ENCODE measurements at regions not wholly inside any gene's neighbourhood (a gene's known extent, or its start where the extent isn't known, plus 50 kb on each side); places are given as distances from the start of the nearest gene placed in this dataset.

- CTCF ChIA-PET: no interaction called here
- no peak for ATAC-seq
- Mint-ChIP-seq H3K27me3 (no peaks in the 10 kb centered on the region), H3K9me3 (ENCODE audit: low read depth) (peaks cover 4% of the 10 kb centered on the region), H3K36me3 (ENCODE audit: low read depth) (peaks cover 4% of the 10 kb centered on the region), H3K4me1 (no peaks in the 10 kb centered on the region), H3K27ac (no peak overlapping the region), H3K4me3 (no peak overlapping the region)
- POLR2A ChIA-PET: no interaction called here
- intact Hi-C loops (cut with DNase I, micrococcal nuclease): no loop called here
- no peak for DNase-seq
These were observed 147.6 kb upstream of the MSX1 start for GRCh38 chr4:4711902-4712301.

- peaks cover 4% of the 10 kb centered on the region for H3K9me3 Mint-ChIP-seq (ENCODE audit: low read depth)
- DNase-seq: no peak
These were observed 149.7 kb upstream of the MSX1 start for GRCh38 chr4:4709736-4710135.

GRCh38 chr4:4704267-4704666 lies 155.2 kb upstream of the MSX1 start:
- Mint-ChIP-seq H3K36me3 (ENCODE audit: low read depth) (peaks cover 4% of the 10 kb centered on the region), H3K27me3 (no peaks in the 10 kb centered on the region), H3K27ac (no peak overlapping the region), H3K9me3 (ENCODE audit: low read depth) (peaks cover 4% of the 10 kb centered on the region), H3K4me3 (no peak overlapping the region), H3K4me1 (no peaks in the 10 kb centered on the region)
- ATAC-seq: no peak
- DNase-seq: no peak
- ChIA-PET CTCF (no interaction called here), POLR2A (no interaction called here)
- intact Hi-C loops (cut with DNase I, micrococcal nuclease): no loop called here

More at GRCh38 chr4:4709736-4710135, 149.7 kb upstream of the MSX1 start:
- Mint-ChIP-seq H3K27me3 (no peaks in the 10 kb centered on the region), H3K4me1 (no peaks in the 10 kb centered on the region), H3K27ac (no peak overlapping the region), H3K4me3 (no peak overlapping the region), H3K36me3 (ENCODE audit: low read depth) (peaks cover 4% of the 10 kb centered on the region)
- ATAC-seq: no peak
- intact Hi-C loops (cut with DNase I, micrococcal nuclease): no loop called here
- CTCF ChIA-PET: no interaction called here
- POLR2A ChIA-PET: no interaction called here

- no peak overlapping the region for H3K4me3 Mint-ChIP-seq
- no peaks in the 10 kb centered on the region for H3K4me1 Mint-ChIP-seq
These were observed 155.7 kb upstream of the STX18 start for GRCh38 chr4:4697584-4697983.

GRCh38 chr4:4696530-4696929 lies 154.7 kb upstream of the STX18 start:
- CTCF ChIA-PET: no interaction called here
- DNase-seq (no peak), ATAC-seq (no peak)
- Mint-ChIP-seq H3K9me3 (ENCODE audit: low read depth) (no peaks in the 10 kb centered on the region), H3K27me3 (no peaks in the 10 kb centered on the region), H3K27ac (no peak overlapping the region), H3K4me3 (no peak overlapping the region), H3K4me1 (no peaks in the 10 kb centered on the region), H3K36me3 (ENCODE audit: low read depth) (no peaks in the 10 kb centered on the region)
- POLR2A ChIA-PET: no interaction called here
- intact Hi-C loops (cut with DNase I, micrococcal nuclease): no loop called here

More at GRCh38 chr4:4697584-4697983, 155.7 kb upstream of the STX18 start:
- ChIA-PET POLR2A (no interaction called here), CTCF (no interaction called here)
- H3K9me3 Mint-ChIP-seq (ENCODE audit: low read depth): no peaks in the 10 kb centered on the region
- no peak for DNase-seq
- no peak overlapping the region for H3K27ac Mint-ChIP-seq
- H3K36me3 Mint-ChIP-seq (ENCODE audit: low read depth): no peaks in the 10 kb centered on the region
- no peak for ATAC-seq
- no peaks in the 10 kb centered on the region for H3K27me3 Mint-ChIP-seq
- intact Hi-C loops (cut with DNase I, micrococcal nuclease): no loop called here

GRCh38 chr4:4695497-4695896 lies 153.6 kb upstream of the STX18 start:
- no peak for ATAC-seq
- ChIA-PET POLR2A (no interaction called here), CTCF (no interaction called here)
- Mint-ChIP-seq H3K36me3 (ENCODE audit: low read depth) (no peaks in the 10 kb centered on the region), H3K27ac (no peak overlapping the region), H3K4me1 (no peaks in the 10 kb centered on the region), H3K9me3 (ENCODE audit: low read depth) (peaks cover 4% of the 10 kb centered on the region), H3K4me3 (no peak overlapping the region), H3K27me3 (no peaks in the 10 kb centered on the region)
- intact Hi-C loops (cut with DNase I, micrococcal nuclease): no loop called here
- DNase-seq: no peak

- intact Hi-C loops (cut with DNase I, micrococcal nuclease): no loop called here
- Mint-ChIP-seq H3K27me3 (no peaks in the 10 kb centered on the region), H3K4me3 (no peak overlapping the region), H3K9me3 (ENCODE audit: low read depth) (peaks cover 4% of the 10 kb centered on the region), H3K27ac (no peak overlapping the region), H3K4me1 (no peaks in the 10 kb centered on the region), H3K36me3 (ENCODE audit: low read depth) (peaks cover 5% of the 10 kb centered on the region)
- no peak for ATAC-seq
- no peak for DNase-seq
- POLR2A ChIA-PET: no interaction called here
- CTCF ChIA-PET: no interaction called here
These were observed 153.0 kb upstream of the STX18 start for GRCh38 chr4:4694827-4695226.

GRCh38 chr4:4694296-4694772 lies 152.5 kb upstream of the STX18 start:
- intact Hi-C loops (cut with DNase I, micrococcal nuclease): no loop called here
- CTCF ChIA-PET: no interaction called here
- Mint-ChIP-seq H3K36me3 (ENCODE audit: low read depth) (peaks cover 10% of the 10 kb centered on the region), H3K4me1 (no peaks in the 10 kb centered on the region), H3K9me3 (ENCODE audit: low read depth) (peaks cover 4% of the 10 kb centered on the region), H3K4me3 (no peak overlapping the region), H3K27me3 (no peaks in the 10 kb centered on the region), H3K27ac (no peak overlapping the region)
- ATAC-seq (no peak), DNase-seq (no peak)
- POLR2A ChIA-PET: no interaction called here

GRCh38 chr4:4693755-4694295 lies 152.0 kb upstream of the STX18 start:
- Mint-ChIP-seq H3K27me3 (no peaks in the 10 kb centered on the region), H3K9me3 (ENCODE audit: low read depth) (peaks cover 4% of the 10 kb centered on the region), H3K36me3 (ENCODE audit: low read depth) (peaks cover 11% of the 10 kb centered on the region), H3K27ac (no peak overlapping the region), H3K4me3 (no peak overlapping the region), H3K4me1 (no peaks in the 10 kb centered on the region)
- POLR2A ChIA-PET: interaction anchor here (0.6 to 0.7 kb wide), 2 partner anchors 10 to 169 kb away, joined by 3 read pairs; no protein-coding TSS in a partner anchor
- ATAC-seq (no peak), DNase-seq (no peak)
- intact Hi-C loops (cut with DNase I, micrococcal nuclease): no loop called here
- CTCF ChIA-PET: interaction anchor here (0.6 kb wide), 1 partner anchor 190 kb away, joined by 3 read pairs; no protein-coding TSS in a partner anchor

- ATAC-seq (peak; percentile 79), DNase-seq (peak; percentile 37)
- H3K4me1 Mint-ChIP-seq: no peaks in the 10 kb centered on the region
- intact Hi-C loops (cut with DNase I, micrococcal nuclease): no loop called here
- peaks cover 11% of the 10 kb centered on the region for H3K36me3 Mint-ChIP-seq (ENCODE audit: low read depth)
- no peak overlapping the region for H3K4me3 Mint-ChIP-seq
- ChIA-PET POLR2A (interaction anchor here (0.6 to 0.7 kb wide), 2 partner anchors 10 to 170 kb away, joined by 3 read pairs; no protein-coding TSS in a partner anchor), CTCF (interaction anchor here (0.6 kb wide), 1 partner anchor 191 kb away, joined by 3 read pairs; no protein-coding TSS in a partner anchor)
- H3K27me3 Mint-ChIP-seq: no peaks in the 10 kb centered on the region
- no peak overlapping the region for H3K27ac Mint-ChIP-seq
- H3K9me3 Mint-ChIP-seq (ENCODE audit: low read depth): peaks cover 4% of the 10 kb centered on the region
These were observed 151.4 kb upstream of the STX18 start for GRCh38 chr4:4693258-4693657.

GRCh38 chr4:4690854-4691253 lies 149.0 kb upstream of the STX18 start:
- ChIA-PET CTCF (no interaction called here), POLR2A (interaction anchor here (0.7 kb wide), 1 partner anchor 11 kb away, joined by 3 read pairs; no protein-coding TSS in a partner anchor)
- Mint-ChIP-seq H3K4me3 (no peak overlapping the region), H3K36me3 (ENCODE audit: low read depth) (peaks cover 14% of the 10 kb centered on the region), H3K27ac (no peak overlapping the region), H3K27me3 (no peaks in the 10 kb centered on the region), H3K9me3 (ENCODE audit: low read depth) (peaks cover 4% of the 10 kb centered on the region), H3K4me1 (no peaks in the 10 kb centered on the region)
- intact Hi-C loops (cut with DNase I, micrococcal nuclease): no loop called here
- ATAC-seq: no peak
- no peak for DNase-seq

GRCh38 chr4:4689694-4690440 lies 148.0 kb upstream of the STX18 start:
- H3K27ac Mint-ChIP-seq: no peak overlapping the region
- H3K27me3 Mint-ChIP-seq: no peaks in the 10 kb centered on the region
- POLR2A ChIA-PET: no interaction called here
- H3K36me3 Mint-ChIP-seq (ENCODE audit: low read depth): peaks cover 14% of the 10 kb centered on the region
- intact Hi-C loops (cut with DNase I, micrococcal nuclease): no loop called here
- H3K9me3 Mint-ChIP-seq (ENCODE audit: low read depth): peaks cover 4% of the 10 kb centered on the region
- no peaks in the 10 kb centered on the region for H3K4me1 Mint-ChIP-seq
- CTCF ChIA-PET: interaction anchor here (1.0 kb wide), 1 partner anchor 53 kb away, joined by 3 read pairs; no protein-coding TSS in a partner anchor
- no peak overlapping the region for H3K4me3 Mint-ChIP-seq
- peak; percentile 16 for DNase-seq
- peak; percentile 77 for ATAC-seq
